Mesenchymal stem cell (in vitro differentiated cells and primary cell): ENCODE measurements at regions not wholly inside any gene's neighbourhood (a gene's known extent, or its start where the extent isn't known, plus 50 kb on each side); places are given as distances from the start of the nearest gene placed in this dataset.

Source experiments
- DNase-seq: peaks from one replicate; pipeline ENCODE4 v3.0.0-alpha.2; 2013
- H2AFZ ChIP-seq: one replicate; pipeline ENCODE4 v1.6.1; 2013; ENCODE audit warnings: low read depth, mild to moderate bottlenecking, control low read depth, inconsistent platforms, low read length, moderate library complexity
- H2AK5ac ChIP-seq: 2 replicates; pipeline ENCODE4 v1.6.1; 2013; ENCODE audit warnings: low read length, moderate library complexity, mild to moderate bottlenecking, inconsistent platforms; ENCODE audit not compliant: severe bottlenecking
- H2BK120ac ChIP-seq: one replicate; pipeline ENCODE4 v1.6.1; 2013; ENCODE audit warnings: low read depth, mild to moderate bottlenecking, inconsistent platforms, low read length, moderate library complexity
- H2BK12ac ChIP-seq, 2 experiments: one replicate each; pipeline ENCODE4 v1.6.1; 2013; ENCODE audit warnings: inconsistent platforms in 2 of 2, low read length in 2 of 2, mild to moderate bottlenecking in 2 of 2, moderate library complexity in 2 of 2, control low read depth in 1 of 2
- H2BK15ac ChIP-seq: one replicate; pipeline ENCODE4 v1.6.1; 2013; ENCODE audit warnings: mild to moderate bottlenecking, low read depth, inconsistent platforms; ENCODE audit not compliant: poor library complexity, severe bottlenecking
- H2BK5ac ChIP-seq: 2 replicates; pipeline ENCODE4 v1.6.1; 2013; ENCODE audit warnings: low read depth, mild to moderate bottlenecking, low read length, control low read depth, inconsistent platforms; ENCODE audit not compliant: poor library complexity, severe bottlenecking
- H3K14ac ChIP-seq, 2 experiments: one replicate each; pipeline ENCODE4 v1.6.1; 2013; ENCODE audit warnings: inconsistent platforms in 2 of 2, low read length in 2 of 2, control low read depth in 1 of 2, mild to moderate bottlenecking in 1 of 2, moderate library complexity in 1 of 2
- H3K18ac ChIP-seq, 2 experiments: one replicate each; pipeline ENCODE4 v1.6.1; 2013; ENCODE audit warnings: inconsistent platforms in 2 of 2, low read length in 2 of 2, control low read depth in 1 of 2, low read depth in 1 of 2, mild to moderate bottlenecking in 1 of 2
- H3K23ac ChIP-seq, 2 experiments: one replicate each; pipeline ENCODE4 v1.6.1; 2013; ENCODE audit warnings: inconsistent platforms in 2 of 2, low read length in 2 of 2, mild to moderate bottlenecking in 2 of 2, moderate library complexity in 2 of 2, control low read depth in 1 of 2
- H3K27ac ChIP-seq: 2 replicates; pipeline ENCODE4 v1.5.1; 2013; ENCODE audit warnings: mild to moderate bottlenecking, moderate library complexity, low read length, control low read depth, inconsistent platforms; ENCODE audit not compliant: poor library complexity, severe bottlenecking
- H3K27me3 ChIP-seq, 2 experiments: 2 replicates each; pipeline versions ENCODE4 v1.6.1 to v1.7.0; 2013; ENCODE audit warnings: low read length in 2 of 2, mild to moderate bottlenecking in 2 of 2, moderate library complexity in 2 of 2, control low read depth in 1 of 2, inconsistent platforms in 1 of 2; ENCODE audit not compliant: control insufficient read depth in 1 of 2, insufficient read depth in 1 of 2
- H3K36me3 ChIP-seq, 2 experiments: 2 replicates each; pipeline versions ENCODE4 v1.6.1 to v1.7.0; 2013; ENCODE audit warnings: low read length in 2 of 2, control low read depth in 1 of 2, inconsistent platforms in 1 of 2, low read depth in 1 of 2, mild to moderate bottlenecking in 1 of 2; ENCODE audit not compliant: insufficient read depth in 2 of 2, control insufficient read depth in 1 of 2
- H3K4ac ChIP-seq, 2 experiments: one replicate each; pipeline ENCODE4 v1.6.1; 2013; ENCODE audit warnings: inconsistent platforms in 2 of 2, low read length in 2 of 2, mild to moderate bottlenecking in 2 of 2, moderate library complexity in 2 of 2, control low read depth in 1 of 2, low read depth in 1 of 2
- H3K4me1 ChIP-seq: 2 replicates; pipeline ENCODE4 v1.6.1; 2013; ENCODE audit warnings: low read depth, low read length, control low read depth; ENCODE audit not compliant: control insufficient read depth, insufficient read depth
- H3K4me2 ChIP-seq: 2 replicates; pipeline ENCODE4 v1.6.1; 2013; ENCODE audit warnings: low read length, mild to moderate bottlenecking, inconsistent platforms; ENCODE audit not compliant: poor library complexity, severe bottlenecking
- H3K4me3 ChIP-seq, 2 experiments: 2 replicates each; pipeline versions ENCODE4 v1.5.1 to v1.7.0; 2013; ENCODE audit warnings: low read length in 2 of 2, mild to moderate bottlenecking in 2 of 2, control low read depth in 1 of 2, low read depth in 1 of 2; ENCODE audit not compliant: insufficient read depth in 1 of 2
- H3K79me1 ChIP-seq: replicated peaks from 2 replicates; pipeline ENCODE4 v1.6.1; 2013; ENCODE audit warnings: mild to moderate bottlenecking, control low read depth, low read length, inconsistent platforms; ENCODE audit not compliant: poor library complexity, severe bottlenecking
- H3K9ac ChIP-seq: 2 replicates; pipeline ENCODE4 v1.7.0; 2013; ENCODE audit warnings: mild to moderate bottlenecking, low read length, moderate library complexity
- H3K9me3 ChIP-seq: 2 replicates; pipeline ENCODE4 v1.7.0; 2013; ENCODE audit warnings: mild to moderate bottlenecking, low read length; ENCODE audit not compliant: control insufficient read depth
- H4K8ac ChIP-seq: one replicate; pipeline ENCODE4 v1.6.1; 2013; ENCODE audit warnings: inconsistent platforms, mild to moderate bottlenecking, low read length, moderate library complexity
- H4K91ac ChIP-seq: one replicate; pipeline ENCODE4 v1.6.1; 2013; ENCODE audit warnings: mild to moderate bottlenecking, low read length, inconsistent platforms
- WGBS: methylation state at CpG from one replicate; pipeline ENCODE4 v1.1.7; 2013; ENCODE audit warnings: mixed read lengths; 5-methylcytosine and 5-hydroxymethylcytosine counted together

GRCh38 chr2:129913695-129914495, 65.6 kb upstream of the RAB6C start:
- H2BK12ac ChIP-seq, result no peak overlapping the region
- H3K36me3 ChIP-seq, result no peaks in the 10 kb centered on the region
- H3K79me1 ChIP-seq, result no peaks in the 10 kb centered on the region
- no peak for DNase-seq
- H3K9ac ChIP-seq, result no peak overlapping the region
- H3K4me1 ChIP-seq, result no peaks in the 10 kb centered on the region
- H4K91ac ChIP-seq, result peak overlapping the region; percentile 57
- H3K4me3 ChIP-seq, result peak overlapping the region in 1 of 2 experiments; percentile 4
- H3K14ac ChIP-seq, result peak overlapping the region in 1 of 2 experiments; percentile 74
- no peak overlapping the region for H3K18ac ChIP-seq
- H2AFZ ChIP-seq, result no peak overlapping the region
- H3K27ac ChIP-seq, result no peak overlapping the region
- no peak overlapping the region for H2BK5ac ChIP-seq
- H4K8ac ChIP-seq, result no peak overlapping the region
- H3K4me2 ChIP-seq, result no peak overlapping the region
- WGBS, result 71% methylated on average over 11 of the region's 11 CpGs
- peaks cover 0 to 42% of the 10 kb centered on the region in 2 experiments for H3K27me3 ChIP-seq
- H2BK120ac ChIP-seq, result no peak overlapping the region
- H3K23ac ChIP-seq, result no peak overlapping the region
- no peak overlapping the region for H2AK5ac ChIP-seq
- H3K4ac ChIP-seq, result no peak overlapping the region
- no peak overlapping the region for H2BK15ac ChIP-seq
- H3K9me3 ChIP-seq, result peaks cover 25% of the 10 kb centered on the region

- Histone ChIP-seq H4K91ac (no peak overlapping the region), H3K4me3 (peak overlapping the region in 1 of 2 experiments; percentile 4), H2AFZ (no peak overlapping the region), H2BK120ac (no peak overlapping the region), H2BK5ac (no peak overlapping the region), H3K9me3 (peaks cover 31% of the 10 kb centered on the region), H4K8ac (no peak overlapping the region), H3K79me1 (no peaks in the 10 kb centered on the region), H3K18ac (no peak overlapping the region), H3K27ac (no peak overlapping the region), H3K23ac (no peak overlapping the region), H3K36me3 (no peaks in the 10 kb centered on the region), H3K27me3 (peaks cover 0 to 37% of the 10 kb centered on the region in 2 experiments), H3K9ac (no peak overlapping the region), H2AK5ac (no peak overlapping the region), H2BK12ac (no peak overlapping the region), H2BK15ac (no peak overlapping the region), H3K14ac (peak overlapping the region in 1 of 2 experiments; percentile 74), H3K4me1 (no peaks in the 10 kb centered on the region), H3K4ac (no peak overlapping the region), H3K4me2 (no peak overlapping the region)
- 88% methylated on average over 11 of the region's 11 CpGs for WGBS
- no peak for DNase-seq
Measured at GRCh38 chr2:129914538-129915302, 64.7 kb upstream of the RAB6C start.

GRCh38 chr2:129915303-129915840, 64.1 kb upstream of the RAB6C start:
- no peak overlapping the region for H4K8ac ChIP-seq
- no peak overlapping the region for H3K14ac ChIP-seq

GRCh38 chr2:129918604-129919003, 60.9 kb upstream of the RAB6C start:
- DNase-seq, result no peak
- Histone ChIP-seq H2BK5ac (no peak overlapping the region), H2BK12ac (no peak overlapping the region), H2BK15ac (no peak overlapping the region), H3K27me3 (peaks cover 13 to 34% of the 10 kb centered on the region in 2 experiments), H3K4me3 (peak overlapping the region in 1 of 2 experiments; percentile 33), H4K8ac (no peak overlapping the region), H3K4ac (no peak overlapping the region), H3K23ac (no peak overlapping the region), H3K36me3 (no peaks in the 10 kb centered on the region), H2AFZ (no peak overlapping the region), H2AK5ac (no peak overlapping the region), H3K79me1 (no peaks in the 10 kb centered on the region), H4K91ac (no peak overlapping the region), H3K4me2 (no peak overlapping the region), H3K9ac (no peak overlapping the region), H3K4me1 (peaks cover 6% of the 10 kb centered on the region), H3K9me3 (peaks cover 41% of the 10 kb centered on the region), H3K27ac (no peak overlapping the region), H2BK120ac (no peak overlapping the region), H3K18ac (no peak overlapping the region), H3K14ac (no peak overlapping the region)
- no CpG with 5 or more reads among the region's 1 CpG for WGBS

More at GRCh38 chr2:129915303-129915840, 64.1 kb upstream of the RAB6C start:
- Histone ChIP-seq H3K4ac (no peak overlapping the region), H2BK5ac (no peak overlapping the region), H3K36me3 (no peaks in the 10 kb centered on the region), H3K4me2 (no peak overlapping the region), H2BK15ac (no peak overlapping the region), H3K27ac (no peak overlapping the region), H3K23ac (no peak overlapping the region), H3K4me3 (no peak overlapping the region), H2BK12ac (no peak overlapping the region), H3K18ac (no peak overlapping the region), H2AFZ (no peak overlapping the region), H3K4me1 (no peaks in the 10 kb centered on the region), H2BK120ac (no peak overlapping the region), H3K79me1 (no peaks in the 10 kb centered on the region), H3K9ac (no peak overlapping the region), H2AK5ac (no peak overlapping the region), H3K9me3 (peaks cover 38% of the 10 kb centered on the region), H4K91ac (no peak overlapping the region), H3K27me3 (peaks cover 0 to 31% of the 10 kb centered on the region in 2 experiments)
- no peak for DNase-seq
- WGBS, result 70% methylated on average over 2 of the region's 3 CpGs
